Adrenal gland (tissue), 9 donors: ENCODE measurements at regions not wholly inside any gene's neighbourhood (a gene's known extent, or its start where the extent isn't known, plus 50 kb on each side); places are given as distances from the start of the nearest gene placed in this dataset.

ENCODE experiments used
- DNase-seq, 7 donors: peaks; one replicate each; pipeline ENCODE4 v3.0.0-alpha.2; 2019 to 2020
- H3K27ac ChIP-seq, 5 donors: fragments of 200-600 bp; sonication (generic) in 4 of 5; 1 replicate in 3 of 5; 2 replicates in 2 of 5; pipeline versions ENCODE4 v1.5.1 to v1.8.0; 2016 to 2020; ENCODE audit warnings: mild to moderate bottlenecking in 1 of 5
- H3K27me3 ChIP-seq: fragments of 200-600 bp; 2 replicates; pipeline ENCODE4 v1.8.0; 2021
- H3K36me3 ChIP-seq, 2 donors: fragments of 200-600 bp; replicated peaks in 1 of 2; 1 replicate in 1 of 2; 2 replicates in 1 of 2; pipeline versions ENCODE4 v1.5.1 to v1.8.0; 2018 to 2022
- H3K4me1 ChIP-seq, 2 donors: fragments of 200-600 bp; replicated peaks in 1 of 2; 1 replicate in 1 of 2; 2 replicates in 1 of 2; pipeline versions ENCODE4 v1.5.1 to v1.8.0; 2018 to 2021
- H3K4me3 ChIP-seq, 4 donors: fragments of 200-600 bp; sonication (generic) in 3 of 4; one replicate each; pipeline ENCODE4 v1.5.1; 2016 to 2018
- H3K9me3 ChIP-seq, 3 donors: fragments of 200-600 bp; sonication (generic) in 1 of 3; replicated peaks in 1 of 3; 1 replicate in 2 of 3; 2 replicates in 1 of 3; pipeline versions ENCODE4 v1.5.1 to v1.8.0; 2016 to 2021
- POLR2A ChIP-seq, 2 donors: fragments of 450-650 bp; IDR thresholded peaks; one replicate each; pipeline ENCODE4 v1.6.1; 2017; ENCODE audit warnings: antibody characterized with exemption in 2 of 2, mild to moderate bottlenecking in 2 of 2, moderate library complexity in 1 of 2
- WGBS, 4 donors: extraction: QIAGEN DNeasy Blood & Tissue Kit in 2 of 4; methylation state at CpG; one replicate each; pipeline versions ENCODE4 v1.1.5 to v1.1.7; 2013 to 2017; 5-methylcytosine and 5-hydroxymethylcytosine counted together
- intact Hi-C, 2 donors: fragments of 100-400 bp; cut with DNase I; formaldehyde crosslinking; loops; one replicate each; pipeline versions ENCODE4 v1.14.1 to v1.15.0; 2022 to 2023
- TF ChIP-seq, protein P1 (sequence below), 6 experiments: fragments of 450-650 bp in 4 of 6; fragments of 200-600 bp in 2 of 6; sonication (generic) in 1 of 6; IDR thresholded peaks; 1 replicate in 5 of 6; 2 replicates in 1 of 6; pipeline versions ENCODE4 v1.5.1 to v1.8.0; 2016 to 2021; ENCODE audit warnings: antibody characterized with exemption in 6 of 6, mild to moderate bottlenecking in 2 of 6, moderate library complexity in 1 of 6
- donor health status: healthy with polysubstance abuse.
- donor health status: Bipolar disorder and iron deficiency.
- donor health status: DM: yes; HTN: yes; CAD: no.
- donor health status: DM: no; HTN: no; CAD: no.
- donor health status: DM: no; HTN: no; CAD: no.

DNA sequence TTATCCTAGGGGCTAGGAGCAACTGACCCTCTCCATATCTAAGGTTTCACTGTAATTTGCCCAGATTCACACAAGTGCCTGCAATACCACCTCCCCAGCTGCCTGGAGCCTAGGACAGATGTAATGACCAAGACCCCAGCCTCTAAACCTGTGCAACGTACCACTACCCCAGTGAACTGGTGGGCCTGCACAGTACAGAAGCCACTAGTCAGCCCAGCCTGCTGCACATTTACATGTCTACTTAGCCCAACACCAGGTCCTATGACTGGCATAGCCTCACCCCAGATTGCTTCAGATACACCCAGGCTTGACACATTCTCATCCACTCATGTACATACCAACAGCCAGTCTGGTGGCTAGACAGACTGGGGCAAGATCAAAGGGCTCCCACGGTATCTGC, 1336.6 kb downstream of the BRINP3 start:
- H3K27ac ChIP-seq, result no peak overlapping the region
- no peaks in the 10 kb centered on the region for H3K4me1 ChIP-seq
- H3K9me3 ChIP-seq, result no peaks in the 10 kb centered on the region
- no peaks in the 10 kb centered on the region for H3K36me3 ChIP-seq
- H3K4me3 ChIP-seq, result no peak overlapping the region
- H3K27me3 ChIP-seq, result no peaks in the 10 kb centered on the region
- 20 to 85% (median 72%) methylated on average over 1 to 2 of the region's 2 CpGs for WGBS, 4 donors
- intact Hi-C loops, result no loop called here
- no peak for TF ChIP-seq POLR2A (IDR thresholded peaks at IDR 0.05)
- TF ChIP-seq, protein P1, sequence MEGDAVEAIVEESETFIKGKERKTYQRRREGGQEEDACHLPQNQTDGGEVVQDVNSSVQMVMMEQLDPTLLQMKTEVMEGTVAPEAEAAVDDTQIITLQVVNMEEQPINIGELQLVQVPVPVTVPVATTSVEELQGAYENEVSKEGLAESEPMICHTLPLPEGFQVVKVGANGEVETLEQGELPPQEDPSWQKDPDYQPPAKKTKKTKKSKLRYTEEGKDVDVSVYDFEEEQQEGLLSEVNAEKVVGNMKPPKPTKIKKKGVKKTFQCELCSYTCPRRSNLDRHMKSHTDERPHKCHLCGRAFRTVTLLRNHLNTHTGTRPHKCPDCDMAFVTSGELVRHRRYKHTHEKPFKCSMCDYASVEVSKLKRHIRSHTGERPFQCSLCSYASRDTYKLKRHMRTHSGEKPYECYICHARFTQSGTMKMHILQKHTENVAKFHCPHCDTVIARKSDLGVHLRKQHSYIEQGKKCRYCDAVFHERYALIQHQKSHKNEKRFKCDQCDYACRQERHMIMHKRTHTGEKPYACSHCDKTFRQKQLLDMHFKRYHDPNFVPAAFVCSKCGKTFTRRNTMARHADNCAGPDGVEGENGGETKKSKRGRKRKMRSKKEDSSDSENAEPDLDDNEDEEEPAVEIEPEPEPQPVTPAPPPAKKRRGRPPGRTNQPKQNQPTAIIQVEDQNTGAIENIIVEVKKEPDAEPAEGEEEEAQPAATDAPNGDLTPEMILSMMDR (IDR thresholded peaks at IDR 0.05), result no peak
- no peak for DNase-seq

DNA sequence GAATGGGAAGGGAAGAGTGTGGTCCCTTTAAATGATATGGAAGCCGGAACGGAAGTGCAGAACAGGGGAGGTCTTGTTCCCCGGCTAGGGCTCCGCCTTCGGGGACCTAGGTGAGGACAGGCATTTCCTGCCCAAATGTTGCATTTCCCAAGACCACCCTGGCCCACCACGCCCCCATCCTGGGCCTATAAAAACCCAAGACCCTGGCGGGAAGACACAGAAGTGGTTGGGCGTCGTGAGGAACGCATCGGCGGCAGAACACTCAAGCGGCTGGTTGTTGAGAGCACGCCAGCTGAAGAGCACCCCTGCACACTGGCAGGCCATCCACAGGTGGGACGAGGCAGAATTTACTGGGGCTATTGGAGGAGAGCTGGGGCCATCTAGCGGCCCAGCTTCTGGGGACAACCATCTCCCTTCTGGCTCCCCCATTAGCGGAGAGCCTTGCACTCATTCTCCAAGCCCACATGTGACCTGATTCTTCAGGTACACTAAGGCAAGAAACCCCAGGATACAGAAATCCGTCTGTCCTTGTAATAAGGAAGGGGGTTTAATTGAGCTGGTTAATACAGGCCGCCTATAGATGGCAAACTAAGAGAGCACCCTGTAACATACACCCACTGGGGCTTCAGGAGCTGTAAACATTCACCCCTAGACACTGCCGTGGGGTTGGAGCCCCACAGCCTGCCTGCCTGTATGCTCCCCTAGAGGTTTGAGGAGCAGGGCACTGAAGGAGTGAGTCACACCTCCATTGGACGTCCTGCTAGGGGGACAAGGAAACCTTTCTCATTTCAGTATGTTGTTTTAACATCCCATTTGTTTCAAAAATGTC, 1327.9 kb downstream of the BRINP3 start:
- Histone ChIP-seq H3K9me3 (no peaks in the 10 kb centered on the region), H3K27ac (no peak overlapping the region), H3K36me3 (no peaks in the 10 kb centered on the region), H3K4me1 (no peaks in the 10 kb centered on the region), H3K4me3 (no peak overlapping the region), H3K27me3 (no peaks in the 10 kb centered on the region)
- WGBS, 4 donors, result 82 to 92% (median 85%) methylated on average over 19 to 21 of the region's 21 CpGs
- intact Hi-C loops, result no loop called here
- no peak for TF ChIP-seq POLR2A (IDR thresholded peaks at IDR 0.05)
- TF ChIP-seq, protein P1 (IDR thresholded peaks at IDR 0.05), result no peak
- no peak for DNase-seq

DNA sequence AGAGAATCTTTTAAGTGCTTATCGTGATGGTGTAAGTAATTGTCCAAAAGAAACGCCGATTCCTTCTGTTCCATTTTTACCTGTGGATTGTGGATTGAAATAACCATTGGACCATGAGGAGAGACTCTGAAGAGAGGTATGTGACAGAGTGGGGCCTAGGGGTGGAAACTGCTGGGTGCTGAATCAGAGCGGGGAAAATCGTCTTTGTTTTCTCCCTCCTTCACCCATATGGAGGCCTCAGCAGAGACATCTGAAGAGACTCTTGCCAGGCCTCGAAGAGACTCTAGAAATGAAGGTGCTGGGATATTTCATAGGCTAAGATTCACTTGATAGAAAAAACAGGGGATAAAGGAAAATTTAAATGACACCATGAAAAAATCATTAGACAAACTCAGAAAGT, 1327.0 kb downstream of the BRINP3 start:
- no peak for TF ChIP-seq POLR2A (IDR thresholded peaks at IDR 0.05)
- TF ChIP-seq, protein P1 (IDR thresholded peaks at IDR 0.05), result no peak
- H3K4me3 ChIP-seq, result no peak overlapping the region
- no peaks in the 10 kb centered on the region for H3K9me3 ChIP-seq
- H3K36me3 ChIP-seq, result no peaks in the 10 kb centered on the region
- H3K4me1 ChIP-seq, result no peaks in the 10 kb centered on the region
- no peak overlapping the region for H3K27ac ChIP-seq
- intact Hi-C loops, result no loop called here
- H3K27me3 ChIP-seq, result no peaks in the 10 kb centered on the region
- 85 to 92% (median 90%) methylated on average over 6 of the region's 6 CpGs for WGBS, 4 donors
- DNase-seq, result no peak

DNA sequence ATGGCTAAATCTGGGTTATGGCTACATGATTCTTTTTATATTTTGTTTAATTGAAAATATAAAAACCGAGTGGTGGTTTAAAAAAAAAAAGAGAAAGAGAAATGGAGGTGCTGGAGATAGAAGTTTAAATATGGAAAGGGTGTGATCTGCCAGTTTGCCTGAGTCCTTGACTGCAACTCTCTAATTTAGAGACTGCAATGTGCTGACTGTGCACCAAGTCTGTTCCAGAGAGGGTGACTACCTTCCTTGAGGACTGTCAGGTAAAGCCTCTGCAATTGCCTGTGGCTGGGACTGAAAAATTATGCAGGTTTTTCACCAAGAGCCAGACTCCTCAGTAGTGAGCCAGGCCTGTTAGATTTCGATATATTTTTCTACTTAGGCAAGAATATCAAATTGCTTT, 1326.3 kb downstream of the BRINP3 start:
- H3K4me3 ChIP-seq, result no peak overlapping the region
- DNase-seq, result no peak
- intact Hi-C loops, result no loop called here
- TF ChIP-seq, protein P1 (IDR thresholded peaks at IDR 0.05), result no peak
- no peak for TF ChIP-seq POLR2A (IDR thresholded peaks at IDR 0.05)
- no peaks in the 10 kb centered on the region for H3K9me3 ChIP-seq
- H3K36me3 ChIP-seq, result no peaks in the 10 kb centered on the region
- no peaks in the 10 kb centered on the region for H3K27me3 ChIP-seq
- no peak overlapping the region for H3K27ac ChIP-seq
- no peaks in the 10 kb centered on the region for H3K4me1 ChIP-seq
- WGBS, 4 donors, result 46 to 77% (median 64%) methylated on average over 2 of the region's 2 CpGs
